ENCODE measurements at regions not wholly inside any gene's neighbourhood (a gene's known extent, or its start where the extent isn't known, plus 50 kb on each side); places are given as distances from the start of the nearest gene placed in this dataset.

DNA sequence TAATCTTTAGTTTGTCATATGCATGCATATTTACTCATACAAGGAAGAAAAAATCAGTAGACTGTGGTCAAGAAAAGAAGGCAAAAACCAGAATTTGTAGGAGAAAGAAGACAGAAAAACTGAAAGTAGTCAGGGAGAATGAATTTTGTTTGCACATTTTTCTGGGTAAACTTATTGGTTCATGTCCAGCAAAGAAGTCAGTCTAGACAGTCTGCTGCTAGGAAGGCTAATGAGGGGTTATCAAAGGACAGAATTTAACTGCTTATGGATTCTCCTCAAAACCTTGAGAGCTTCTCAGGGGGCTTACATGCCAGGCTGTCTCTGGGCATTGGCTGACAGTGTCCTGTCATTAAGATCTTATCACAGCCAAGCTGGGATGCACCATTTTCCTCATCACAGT lies 293.9 kb downstream of the RPAP3 start:
- H3K27ac ChIP-seq (ENCODE audit: low read depth, low read length, poor library complexity, severe bottlenecking): no peak overlapping the region
- no peaks in the 10 kb centered on the region for H3K36me3 ChIP-seq (ENCODE audit: insufficient read depth, low read length, poor library complexity, severe bottlenecking)
- POLR2A ChIA-PET (ENCODE audit: low non-redundant PET): no interaction called here
- no peaks in the 10 kb centered on the region for H3K4me1 ChIP-seq (ENCODE audit: insufficient read depth, low read length, poor library complexity, severe bottlenecking)
- DNase-seq (ENCODE audit: low spot score): no peak
- intact Hi-C loops (cut with micrococcal nuclease; ENCODE audit: unreplicated experiment): no loop called here
- H3K4me3 ChIP-seq (ENCODE audit: low read depth, low read length, poor library complexity, severe bottlenecking): no peak overlapping the region
- TF ChIP-seq EZH2 (IDR thresholded peaks at IDR 0.05; ENCODE audit: borderline replicate concordance, low read depth, low read length, poor library complexity, severe bottlenecking) (no peak), CTCF (conservative IDR thresholded peaks at IDR 0.05; ENCODE audit: low read depth, low read length) (no peak)
- no peaks in the 10 kb centered on the region for H3K27me3 ChIP-seq (replicated peaks; ENCODE audit: insufficient read depth, low read depth, low read length, poor library complexity)
- H3K9me3 ChIP-seq (ENCODE audit: low read depth, low read length, poor library complexity, severe bottlenecking): no peaks in the 10 kb centered on the region
- no TSS peak for BruUV-seq (replicated peaks)
- CTCF ChIA-PET: no interaction called here

DNA sequence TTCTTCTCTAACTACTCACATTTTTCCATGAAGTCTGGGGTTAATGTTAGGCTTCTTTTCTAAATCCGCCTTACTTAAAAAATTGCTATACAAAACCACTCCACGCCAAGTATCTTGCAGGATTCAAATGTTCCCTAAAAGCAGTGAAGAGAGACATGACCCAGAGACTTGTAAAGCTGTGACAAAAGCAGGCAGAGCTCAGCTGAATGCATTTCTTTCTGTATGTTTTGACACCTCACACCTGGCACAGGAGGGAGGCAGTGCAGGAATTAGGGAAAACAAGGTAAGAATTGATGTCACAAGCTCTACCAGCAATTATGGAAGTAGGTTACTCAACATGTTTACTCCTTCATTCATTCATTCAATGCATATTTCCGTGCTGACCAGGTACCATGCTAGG lies 295.0 kb downstream of the RPAP3 start:
- Histone ChIP-seq H3K9me3 (ENCODE audit: low read depth, low read length, poor library complexity, severe bottlenecking) (no peaks in the 10 kb centered on the region), H3K36me3 (ENCODE audit: insufficient read depth, low read length, poor library complexity, severe bottlenecking) (no peaks in the 10 kb centered on the region), H3K27me3 (replicated peaks; ENCODE audit: insufficient read depth, low read depth, low read length, poor library complexity) (no peaks in the 10 kb centered on the region), H3K27ac (ENCODE audit: low read depth, low read length, poor library complexity, severe bottlenecking) (no peak overlapping the region), H3K4me3 (ENCODE audit: low read depth, low read length, poor library complexity, severe bottlenecking) (no peak overlapping the region), H3K4me1 (ENCODE audit: insufficient read depth, low read length, poor library complexity, severe bottlenecking) (no peaks in the 10 kb centered on the region)
- BruUV-seq (replicated peaks): no TSS peak
- no peak for TF ChIP-seq EZH2 (IDR thresholded peaks at IDR 0.05; ENCODE audit: borderline replicate concordance, low read depth, low read length, poor library complexity, severe bottlenecking)
- no peak for TF ChIP-seq CTCF (conservative IDR thresholded peaks at IDR 0.05; ENCODE audit: low read depth, low read length)
- DNase-seq (ENCODE audit: low spot score): no peak
- intact Hi-C loops (cut with micrococcal nuclease; ENCODE audit: unreplicated experiment): no loop called here
- POLR2A ChIA-PET (ENCODE audit: low non-redundant PET): no interaction called here
- CTCF ChIA-PET: no interaction called here

- intact Hi-C loops (cut with micrococcal nuclease; ENCODE audit: unreplicated experiment): no loop called here
- BruUV-seq (replicated peaks): no TSS peak
- ChIA-PET POLR2A (ENCODE audit: low non-redundant PET) (no interaction called here), CTCF (no interaction called here)
- H3K27me3 ChIP-seq (replicated peaks; ENCODE audit: insufficient read depth, low read depth, low read length, poor library complexity): no peaks in the 10 kb centered on the region
- no peaks in the 10 kb centered on the region for H3K4me1 ChIP-seq (ENCODE audit: insufficient read depth, low read length, poor library complexity, severe bottlenecking)
- H3K27ac ChIP-seq (ENCODE audit: low read depth, low read length, poor library complexity, severe bottlenecking): no peak overlapping the region
- no peaks in the 10 kb centered on the region for H3K9me3 ChIP-seq (ENCODE audit: low read depth, low read length, poor library complexity, severe bottlenecking)
- TF ChIP-seq CTCF (conservative IDR thresholded peaks at IDR 0.05; ENCODE audit: low read depth, low read length): no peak
- TF ChIP-seq EZH2 (IDR thresholded peaks at IDR 0.05; ENCODE audit: borderline replicate concordance, low read depth, low read length, poor library complexity, severe bottlenecking): no peak
- no peak overlapping the region for H3K4me3 ChIP-seq (ENCODE audit: low read depth, low read length, poor library complexity, severe bottlenecking)
- H3K36me3 ChIP-seq (ENCODE audit: insufficient read depth, low read length, poor library complexity, severe bottlenecking): no peaks in the 10 kb centered on the region
- no peak for DNase-seq (ENCODE audit: low spot score)
These were observed 295.4 kb downstream of the RPAP3 start for GRCh38 chr12:47410383-47410782.
